DND-41 (cell line): ENCODE measurements at regions not wholly inside any gene's neighbourhood (a gene's known extent, or its start where the extent isn't known, plus 50 kb on each side); places are given as distances from the start of the nearest gene placed in this dataset.

Experiments used
- EZH2 ChIP-seq: IDR thresholded peaks from 3 replicates; pipeline ENCODE4 v1.6.1; 2012; ENCODE audit warnings: borderline replicate concordance, low read depth, mild to moderate bottlenecking, moderate library complexity, low read length, inconsistent platforms; ENCODE audit not compliant: severe bottlenecking
- TF ChIP-seq, protein P1 (sequence below): IDR thresholded peaks from 2 replicates; pipeline ENCODE4 v1.5.1; 2012; ENCODE audit warnings: borderline replicate concordance, low read length, moderate library complexity, mild to moderate bottlenecking; ENCODE audit not compliant: poor library complexity, severe bottlenecking; ENCODE audit errors: extremely low read depth

DNA sequence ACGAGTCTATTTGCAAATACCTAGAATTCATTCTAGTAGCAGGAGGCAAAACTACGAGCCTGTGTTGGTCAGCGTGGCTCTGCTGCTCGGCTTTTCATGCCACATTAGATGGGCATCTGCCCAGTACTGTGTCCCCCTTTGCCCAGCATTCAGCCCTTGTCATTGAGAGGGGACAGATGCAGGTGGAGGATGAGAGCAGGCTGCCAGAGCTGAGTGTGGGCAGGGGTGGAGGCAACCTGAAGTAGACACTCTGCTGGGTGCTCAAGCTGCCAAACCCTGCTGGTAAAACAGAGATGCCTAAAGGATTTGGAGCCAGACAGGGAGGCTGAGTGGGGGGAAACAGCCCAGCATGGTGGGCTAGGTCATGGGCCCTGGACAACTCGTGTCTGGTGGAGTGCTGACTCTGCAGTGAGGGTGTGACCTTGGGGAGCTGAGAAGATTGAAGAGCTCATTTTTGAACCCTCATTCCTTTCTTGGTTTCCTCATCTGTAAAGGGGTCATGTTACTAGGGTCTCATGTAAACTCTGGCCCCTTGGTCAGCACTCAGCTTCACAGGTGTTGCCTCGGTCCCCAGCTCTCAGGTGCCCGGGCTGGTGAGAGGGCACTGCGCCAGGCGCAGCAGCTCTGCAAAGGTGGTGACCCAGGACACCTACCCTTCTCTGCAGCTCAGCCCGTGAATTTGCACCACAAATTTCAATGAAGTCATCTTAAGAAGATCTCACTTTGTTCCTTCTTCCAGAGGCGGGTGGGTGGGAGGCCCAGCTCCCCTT, 64.2 kb upstream of the BHLHE23 start:
- TF ChIP-seq, protein P1, sequence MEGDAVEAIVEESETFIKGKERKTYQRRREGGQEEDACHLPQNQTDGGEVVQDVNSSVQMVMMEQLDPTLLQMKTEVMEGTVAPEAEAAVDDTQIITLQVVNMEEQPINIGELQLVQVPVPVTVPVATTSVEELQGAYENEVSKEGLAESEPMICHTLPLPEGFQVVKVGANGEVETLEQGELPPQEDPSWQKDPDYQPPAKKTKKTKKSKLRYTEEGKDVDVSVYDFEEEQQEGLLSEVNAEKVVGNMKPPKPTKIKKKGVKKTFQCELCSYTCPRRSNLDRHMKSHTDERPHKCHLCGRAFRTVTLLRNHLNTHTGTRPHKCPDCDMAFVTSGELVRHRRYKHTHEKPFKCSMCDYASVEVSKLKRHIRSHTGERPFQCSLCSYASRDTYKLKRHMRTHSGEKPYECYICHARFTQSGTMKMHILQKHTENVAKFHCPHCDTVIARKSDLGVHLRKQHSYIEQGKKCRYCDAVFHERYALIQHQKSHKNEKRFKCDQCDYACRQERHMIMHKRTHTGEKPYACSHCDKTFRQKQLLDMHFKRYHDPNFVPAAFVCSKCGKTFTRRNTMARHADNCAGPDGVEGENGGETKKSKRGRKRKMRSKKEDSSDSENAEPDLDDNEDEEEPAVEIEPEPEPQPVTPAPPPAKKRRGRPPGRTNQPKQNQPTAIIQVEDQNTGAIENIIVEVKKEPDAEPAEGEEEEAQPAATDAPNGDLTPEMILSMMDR = no peak
- no peak for TF ChIP-seq EZH2
